Muscle of leg (tissue), 3 donors: ENCODE measurements at regions not wholly inside any gene's neighbourhood (a gene's known extent, or its start where the extent isn't known, plus 50 kb on each side); places are given as distances from the start of the nearest gene placed in this dataset.

ENCODE experiments used
- DNase-seq: peaks from one replicate; pipeline ENCODE4 v3.0.0; 2013
- H3K27ac ChIP-seq: one replicate; pipeline ENCODE4 v1.5.1; 2013; ENCODE audit warnings: mild to moderate bottlenecking, low read length, control low read depth
- H3K27me3 ChIP-seq: one replicate; pipeline ENCODE4 v1.6.1; 2013; ENCODE audit warnings: low read length; ENCODE audit not compliant: control insufficient read depth, insufficient read depth
- H3K36me3 ChIP-seq: one replicate; pipeline ENCODE4 v1.6.1; 2013; ENCODE audit warnings: low read length; ENCODE audit not compliant: control insufficient read depth, insufficient read depth
- H3K4me1 ChIP-seq: one replicate; pipeline ENCODE4 v1.6.1; 2013; ENCODE audit warnings: low read length; ENCODE audit not compliant: control insufficient read depth, insufficient read depth
- H3K4me3 ChIP-seq: one replicate; pipeline ENCODE4 v1.5.1; 2013; ENCODE audit warnings: low read length, control low read depth
- H3K9me3 ChIP-seq: replicated peaks from 2 replicates; pipeline ENCODE4 v1.6.1; 2013; ENCODE audit warnings: low read depth, low read length; ENCODE audit not compliant: control insufficient read depth
- WGBS: methylation state at CpG from one replicate; pipeline ENCODE4 v1.1.5; 2013; ENCODE audit warnings: missing lambda C conversion rate; ENCODE audit not compliant: insufficient coverage; 5-methylcytosine and 5-hydroxymethylcytosine counted together

GRCh38 chr13:109348519-109349258 is 437.7 kb downstream of the IRS2 start:
- H3K4me1 ChIP-seq = no peaks in the 10 kb centered on the region
- DNase-seq = no peak
- H3K27me3 ChIP-seq = no peaks in the 10 kb centered on the region
- H3K36me3 ChIP-seq = no peaks in the 10 kb centered on the region
- no peaks in the 10 kb centered on the region for H3K9me3 ChIP-seq
- no peak overlapping the region for H3K4me3 ChIP-seq
- WGBS = no CpG with 5 or more reads among the region's 3 CpGs
- no peak overlapping the region for H3K27ac ChIP-seq

GRCh38 chr13:109346060-109346459 is 440.3 kb downstream of the IRS2 start:
- Histone ChIP-seq H3K27ac (no peak overlapping the region), H3K27me3 (no peaks in the 10 kb centered on the region), H3K4me1 (no peaks in the 10 kb centered on the region), H3K36me3 (no peaks in the 10 kb centered on the region), H3K9me3 (no peaks in the 10 kb centered on the region), H3K4me3 (no peak overlapping the region)
- WGBS = no CpG with 5 or more reads among the region's 2 CpGs
- DNase-seq = no peak

GRCh38 chr13:109345433-109345941 is 440.9 kb downstream of the IRS2 start:
- DNase-seq = no peak
- no peaks in the 10 kb centered on the region for H3K36me3 ChIP-seq

GRCh38 chr13:109344552-109345157 is 441.7 kb downstream of the IRS2 start:
- Histone ChIP-seq H3K36me3 (no peaks in the 10 kb centered on the region), H3K27me3 (no peaks in the 10 kb centered on the region), H3K4me1 (no peaks in the 10 kb centered on the region), H3K9me3 (no peaks in the 10 kb centered on the region), H3K4me3 (no peak overlapping the region), H3K27ac (no peak overlapping the region)
- DNase-seq = no peak
- 66% methylated on average over 6 of the region's 9 CpGs for WGBS

More at GRCh38 chr13:109345433-109345941, 440.9 kb downstream of the IRS2 start:
- no peaks in the 10 kb centered on the region for H3K4me1 ChIP-seq
- no peaks in the 10 kb centered on the region for H3K9me3 ChIP-seq
- no peak overlapping the region for H3K27ac ChIP-seq
- no peak overlapping the region for H3K4me3 ChIP-seq
- H3K27me3 ChIP-seq = no peaks in the 10 kb centered on the region
- 93% methylated on average over 4 of the region's 5 CpGs for WGBS

- Histone ChIP-seq H3K36me3 (no peaks in the 10 kb centered on the region), H3K9me3 (no peaks in the 10 kb centered on the region), H3K27me3 (no peaks in the 10 kb centered on the region), H3K4me1 (no peaks in the 10 kb centered on the region), H3K4me3 (no peak overlapping the region), H3K27ac (no peak overlapping the region)
- no CpG with 5 or more reads among the region's 1 CpG for WGBS
- DNase-seq = no peak
Observed at GRCh38 chr13:109336730-109337129, 449.7 kb downstream of the IRS2 start.

- WGBS = 64% methylated on average over 6 of the region's 8 CpGs
- DNase-seq = no peak
- H3K36me3 ChIP-seq = no peaks in the 10 kb centered on the region
- no peak overlapping the region for H3K27ac ChIP-seq
- no peaks in the 10 kb centered on the region for H3K9me3 ChIP-seq
- no peaks in the 10 kb centered on the region for H3K27me3 ChIP-seq
- H3K4me1 ChIP-seq = no peaks in the 10 kb centered on the region
- no peak overlapping the region for H3K4me3 ChIP-seq
Observed at GRCh38 chr13:109333893-109334651, 452.3 kb downstream of the IRS2 start.

- H3K27ac ChIP-seq = no peak overlapping the region
- no peak for DNase-seq
- H3K4me1 ChIP-seq = no peaks in the 10 kb centered on the region
- H3K9me3 ChIP-seq = no peaks in the 10 kb centered on the region
- no peaks in the 10 kb centered on the region for H3K27me3 ChIP-seq
- WGBS = 73% methylated on average over 6 of the region's 26 CpGs
- H3K4me3 ChIP-seq = no peak overlapping the region
- no peaks in the 10 kb centered on the region for H3K36me3 ChIP-seq
Observed at GRCh38 chr13:109332506-109333499, 453.6 kb downstream of the IRS2 start.

- no peaks in the 10 kb centered on the region for H3K27me3 ChIP-seq
- DNase-seq = peak; percentile 19
- no peaks in the 10 kb centered on the region for H3K9me3 ChIP-seq
- no peaks in the 10 kb centered on the region for H3K4me1 ChIP-seq
- no peak overlapping the region for H3K4me3 ChIP-seq
- no peak overlapping the region for H3K27ac ChIP-seq
- WGBS = 18% methylated on average over 2 of the region's 11 CpGs
- no peaks in the 10 kb centered on the region for H3K36me3 ChIP-seq
Observed at GRCh38 chr13:109331898-109332297, 454.5 kb downstream of the IRS2 start.

GRCh38 chr13:109331011-109331433 is 455.4 kb downstream of the IRS2 start:
- Histone ChIP-seq H3K4me3 (no peak overlapping the region), H3K36me3 (no peaks in the 10 kb centered on the region), H3K9me3 (no peaks in the 10 kb centered on the region), H3K4me1 (no peaks in the 10 kb centered on the region), H3K27ac (no peak overlapping the region), H3K27me3 (no peaks in the 10 kb centered on the region)
- no CpG with 5 or more reads among the region's 2 CpGs for WGBS
- no peak for DNase-seq
